Rectal smooth muscle tissue (tissue), 1 donor: ENCODE measurements at regions not wholly inside any gene's neighbourhood (a gene's known extent, or its start where the extent isn't known, plus 50 kb on each side); places are given as distances from the start of the nearest gene placed in this dataset.

Experiments used
- H3K27ac ChIP-seq: one replicate; pipeline ENCODE4 v1.7.0; 2013; ENCODE audit warnings: low read depth, low read length, inconsistent platforms
- H3K27me3 ChIP-seq: one replicate; pipeline ENCODE4 v1.7.0; 2013; ENCODE audit warnings: low read length; ENCODE audit not compliant: control insufficient read depth, insufficient read depth
- H3K36me3 ChIP-seq: one replicate; pipeline ENCODE4 v1.7.0; 2013; ENCODE audit warnings: low read length; ENCODE audit not compliant: control insufficient read depth, insufficient read depth
- H3K4me1 ChIP-seq: one replicate; pipeline ENCODE4 v1.7.0; 2013; ENCODE audit warnings: low read length; ENCODE audit not compliant: control insufficient read depth, insufficient read depth
- H3K4me3 ChIP-seq: one replicate; pipeline ENCODE4 v1.7.0; 2013; ENCODE audit warnings: low read length
- H3K9ac ChIP-seq: one replicate; pipeline ENCODE4 v1.7.0; 2013; ENCODE audit warnings: low read length

DNA sequence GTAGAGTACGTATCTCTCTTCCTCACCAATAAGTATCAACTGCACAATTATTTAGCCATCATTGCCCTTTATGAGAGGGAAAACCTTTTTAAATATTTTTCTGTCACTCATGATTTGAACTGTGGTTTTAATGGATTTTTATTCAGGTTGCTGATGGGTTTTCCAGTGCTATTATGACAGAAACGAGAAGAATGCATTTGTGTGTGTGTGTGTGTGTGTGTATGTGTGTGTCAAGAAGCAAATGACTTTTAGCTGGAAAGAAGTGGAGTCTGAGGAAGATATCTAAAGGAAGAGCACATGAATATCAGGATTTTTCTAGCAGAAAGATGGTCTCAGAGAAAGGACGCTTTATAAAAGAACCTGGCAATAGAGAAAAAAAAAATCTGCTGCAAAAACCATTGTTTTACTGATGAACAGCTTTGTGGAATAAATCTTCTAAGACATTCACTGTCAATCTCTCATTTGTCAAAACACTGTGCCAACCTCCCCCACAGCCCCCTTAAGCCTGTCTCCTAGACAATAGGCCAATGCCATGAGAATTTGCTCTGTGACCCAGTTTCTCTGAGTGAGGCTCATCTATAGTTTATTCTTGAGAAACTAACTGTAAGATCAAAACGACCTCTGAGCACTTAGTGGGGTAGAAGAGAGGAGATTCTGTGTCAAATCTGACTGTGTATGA, 417.7 kb downstream of the FLRT2 start:
- Histone ChIP-seq H3K9ac (no peak overlapping the region), H3K27me3 (no peaks in the 10 kb centered on the region), H3K36me3 (no peaks in the 10 kb centered on the region), H3K4me1 (no peaks in the 10 kb centered on the region), H3K27ac (no peak overlapping the region), H3K4me3 (no peak overlapping the region)

DNA sequence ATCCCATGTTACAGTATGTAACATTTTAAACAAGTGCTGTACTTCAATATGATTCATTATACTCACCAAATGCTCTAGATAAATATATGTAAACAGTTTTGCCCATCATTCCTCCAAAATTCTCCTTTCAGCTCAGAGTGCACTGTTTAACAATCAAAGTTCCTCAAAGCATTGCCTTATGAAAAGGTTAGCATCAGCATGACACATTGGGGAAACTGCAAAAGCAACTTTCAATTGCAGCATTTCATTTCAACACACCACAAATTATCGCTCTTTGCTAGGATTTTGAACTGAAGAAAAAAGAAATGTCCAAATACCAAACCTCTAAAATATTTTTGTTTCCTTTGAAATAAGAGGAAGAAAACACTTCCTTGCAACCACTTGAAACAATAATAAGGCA, 413.2 kb downstream of the FLRT2 start:
- H3K4me1 ChIP-seq: no peaks in the 10 kb centered on the region
- no peak overlapping the region for H3K4me3 ChIP-seq
- H3K27me3 ChIP-seq: no peaks in the 10 kb centered on the region
- no peak overlapping the region for H3K27ac ChIP-seq
- H3K9ac ChIP-seq: no peak overlapping the region
- no peaks in the 10 kb centered on the region for H3K36me3 ChIP-seq

DNA sequence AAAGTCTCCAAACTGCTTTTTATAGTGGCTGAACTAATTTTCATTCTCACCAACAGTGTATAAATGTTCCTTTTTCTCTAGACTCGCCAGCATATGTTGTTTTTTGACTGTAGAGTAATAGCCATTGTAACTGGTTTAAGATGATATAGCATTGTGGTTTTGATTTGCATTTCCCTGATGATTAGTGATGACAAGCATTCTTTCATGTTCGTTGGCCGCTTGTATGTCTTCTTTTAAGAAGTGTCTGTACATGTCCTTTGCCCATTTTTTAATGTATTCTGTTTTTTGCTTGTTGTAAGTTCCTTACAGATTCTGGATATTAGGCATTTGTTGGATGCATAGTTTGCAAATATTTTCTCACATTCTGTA, 404.9 kb downstream of the FLRT2 start:
- Histone ChIP-seq H3K4me3 (peak overlapping the region; percentile 54), H3K27ac (no peak overlapping the region), H3K36me3 (no peaks in the 10 kb centered on the region), H3K9ac (no peak overlapping the region), H3K27me3 (no peaks in the 10 kb centered on the region), H3K4me1 (no peaks in the 10 kb centered on the region)

DNA sequence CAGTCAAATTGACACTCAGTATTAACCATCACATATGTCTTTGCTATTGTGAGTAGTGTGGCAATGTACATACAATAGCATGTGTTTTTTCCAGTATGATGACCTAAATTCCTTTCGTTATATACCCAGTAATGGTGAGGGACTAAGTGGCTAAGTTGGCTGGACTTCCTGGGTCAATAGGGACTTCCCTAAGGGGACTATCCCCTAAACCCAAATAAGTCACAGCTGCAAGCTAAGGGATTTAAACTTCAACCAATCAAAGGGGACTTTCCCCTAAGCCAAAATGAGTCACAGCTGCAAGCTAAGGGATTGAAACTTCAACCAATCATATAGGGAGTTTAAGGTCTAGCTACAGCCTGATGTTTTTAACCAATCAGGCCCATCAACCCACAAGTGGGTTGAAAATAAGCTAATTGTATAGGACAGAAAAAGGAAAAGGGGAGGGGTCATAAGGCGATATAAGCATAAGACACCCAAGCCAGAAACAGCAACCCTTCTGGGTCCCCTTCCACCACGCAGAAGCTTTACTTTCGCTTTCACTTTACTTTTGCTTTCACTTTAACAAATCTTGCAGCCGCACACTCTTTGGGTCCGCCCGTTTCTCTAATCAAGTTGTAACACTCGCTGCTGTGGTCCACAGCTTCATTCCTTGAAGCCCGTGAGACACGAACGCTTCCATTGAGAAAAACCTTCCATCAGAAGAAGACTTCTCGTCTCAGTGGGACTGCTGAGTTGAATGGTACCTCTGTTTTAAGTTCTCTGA, 404.4 kb downstream of the FLRT2 start:
- Histone ChIP-seq H3K4me3 (peak overlapping the region; percentile 54), H3K9ac (no peak overlapping the region), H3K36me3 (no peaks in the 10 kb centered on the region), H3K27me3 (no peaks in the 10 kb centered on the region), H3K27ac (no peak overlapping the region), H3K4me1 (no peaks in the 10 kb centered on the region)

DNA sequence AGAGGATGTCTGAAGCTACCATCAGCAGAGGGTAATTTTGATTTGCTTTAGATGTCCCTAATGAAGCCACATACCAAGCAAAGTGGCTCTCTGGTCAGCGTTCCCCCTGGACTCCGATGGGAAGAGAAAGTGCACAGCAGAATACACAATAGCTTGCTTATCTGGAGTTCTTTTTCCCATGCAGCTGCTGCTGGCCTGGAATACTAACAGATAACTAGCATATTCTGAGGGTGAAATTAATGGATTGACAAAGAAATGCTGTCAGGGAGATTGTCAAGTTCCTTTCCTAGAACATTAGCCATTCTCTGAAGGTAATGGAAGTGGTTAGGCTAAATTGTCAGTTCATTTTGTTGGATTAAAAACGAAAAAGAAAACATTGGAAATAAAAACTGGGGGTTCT, 391.3 kb downstream of the FLRT2 start:
- Histone ChIP-seq H3K4me1 (no peaks in the 10 kb centered on the region), H3K27me3 (no peaks in the 10 kb centered on the region), H3K9ac (no peak overlapping the region), H3K36me3 (no peaks in the 10 kb centered on the region), H3K27ac (no peak overlapping the region), H3K4me3 (no peak overlapping the region)

DNA sequence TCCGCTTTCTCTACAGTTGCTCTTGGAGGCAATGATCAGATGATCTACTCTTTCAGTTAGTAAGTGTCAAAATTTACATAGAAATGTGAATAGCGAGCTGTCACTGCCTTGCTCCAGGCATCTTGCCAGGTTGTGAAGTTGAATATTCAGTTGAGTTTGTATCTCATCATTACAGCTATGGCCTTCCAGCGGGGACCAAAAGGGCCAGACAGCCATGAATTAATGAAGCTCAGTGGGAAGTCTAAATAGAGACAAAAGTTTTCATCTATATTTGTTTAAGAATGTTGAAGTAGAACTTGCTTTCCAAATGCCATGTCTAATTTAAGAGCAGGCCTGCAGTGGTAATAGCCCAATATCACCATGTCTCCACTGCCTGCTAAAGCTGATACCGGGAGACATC, 387.8 kb downstream of the FLRT2 start:
- H3K27me3 ChIP-seq: no peaks in the 10 kb centered on the region
- H3K27ac ChIP-seq: no peak overlapping the region
- H3K9ac ChIP-seq: no peak overlapping the region
- no peaks in the 10 kb centered on the region for H3K4me1 ChIP-seq
- no peak overlapping the region for H3K4me3 ChIP-seq
- no peaks in the 10 kb centered on the region for H3K36me3 ChIP-seq

DNA sequence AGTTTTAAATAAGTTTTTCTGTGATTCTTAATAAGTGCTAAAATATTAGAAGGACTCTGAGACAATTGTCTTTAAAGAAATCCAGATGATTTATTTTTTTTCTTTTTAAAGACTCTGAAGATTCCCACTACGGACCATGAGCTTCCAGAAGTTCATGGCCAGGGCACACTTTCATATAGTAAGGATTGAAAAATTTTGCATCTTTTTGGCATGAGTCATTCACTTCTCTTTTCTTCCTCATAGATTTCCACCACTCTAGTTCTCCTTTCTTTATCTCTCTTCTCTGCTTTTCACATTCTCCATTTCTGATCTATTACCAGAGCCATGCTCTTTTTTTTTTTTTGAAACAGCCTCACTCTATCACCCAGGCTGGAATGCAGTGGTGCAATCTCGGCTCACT, 385.8 kb downstream of the FLRT2 start:
- no peaks in the 10 kb centered on the region for H3K4me1 ChIP-seq
- H3K36me3 ChIP-seq: no peaks in the 10 kb centered on the region
- H3K27me3 ChIP-seq: no peaks in the 10 kb centered on the region
- H3K4me3 ChIP-seq: no peak overlapping the region
- H3K27ac ChIP-seq: no peak overlapping the region
- H3K9ac ChIP-seq: no peak overlapping the region

DNA sequence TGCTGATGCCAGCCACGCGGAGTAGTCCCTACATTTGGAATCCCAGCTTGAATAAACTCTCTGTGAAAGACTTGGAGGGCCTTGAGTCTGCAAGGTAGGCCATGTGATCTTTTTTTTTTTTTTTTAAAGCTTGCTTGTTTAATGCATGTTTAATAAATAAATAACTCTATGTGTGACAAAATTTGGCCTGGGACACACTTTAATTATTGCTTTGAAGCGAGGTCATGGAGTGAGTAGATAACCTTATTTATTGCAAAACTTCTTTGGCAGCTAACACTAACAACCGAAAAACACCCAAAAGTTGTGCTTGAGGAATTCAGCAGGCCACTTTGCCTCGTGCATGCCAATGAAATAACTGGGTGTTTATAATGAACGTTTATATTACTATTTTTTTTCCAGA, 382.2 kb downstream of the FLRT2 start:
- H3K9ac ChIP-seq: no peak overlapping the region
- no peaks in the 10 kb centered on the region for H3K27me3 ChIP-seq
- no peak overlapping the region for H3K4me3 ChIP-seq
- H3K36me3 ChIP-seq: no peaks in the 10 kb centered on the region
- H3K27ac ChIP-seq: no peak overlapping the region
- H3K4me1 ChIP-seq: no peaks in the 10 kb centered on the region

DNA sequence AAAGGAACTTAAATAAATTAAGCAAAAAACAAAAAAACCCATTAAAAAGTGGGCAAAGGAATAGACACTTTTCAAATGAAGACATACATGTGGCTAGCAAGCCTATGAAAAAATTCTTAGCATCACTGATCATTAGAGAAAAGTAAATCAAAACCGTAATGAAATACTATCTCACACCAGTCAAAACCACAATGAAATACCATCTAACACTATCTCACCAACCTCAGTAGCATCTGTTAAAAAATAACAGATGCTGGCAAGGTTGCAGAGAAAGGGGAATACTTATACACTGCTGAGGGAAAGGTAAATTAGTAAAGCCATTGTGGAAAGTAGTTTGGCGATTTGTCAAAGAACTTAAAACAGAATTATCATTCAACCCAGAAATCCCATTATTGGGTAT, 381.1 kb downstream of the FLRT2 start:
- Histone ChIP-seq H3K9ac (no peak overlapping the region), H3K36me3 (no peaks in the 10 kb centered on the region), H3K4me3 (no peak overlapping the region), H3K4me1 (no peaks in the 10 kb centered on the region), H3K27me3 (no peaks in the 10 kb centered on the region), H3K27ac (no peak overlapping the region)

DNA sequence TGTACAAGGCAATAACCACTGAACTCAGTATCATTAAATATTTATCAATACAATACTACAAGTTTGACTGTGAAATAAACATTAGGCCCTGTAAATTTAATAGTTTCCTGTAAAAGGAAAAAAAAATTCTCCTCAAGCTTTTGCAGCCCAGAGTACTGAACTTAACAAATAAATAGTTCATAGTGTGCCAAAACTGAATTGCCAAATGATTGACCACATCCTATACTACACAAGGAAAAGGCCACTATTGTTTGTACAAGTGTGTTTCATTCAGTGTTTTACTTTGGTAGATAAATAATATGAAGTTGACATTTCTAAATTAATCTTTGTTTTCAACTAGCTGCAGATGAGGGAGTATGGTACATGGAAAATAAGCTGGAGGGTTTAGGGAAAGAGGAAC, 379.6 kb downstream of the FLRT2 start:
- Histone ChIP-seq H3K27ac (no peak overlapping the region), H3K9ac (no peak overlapping the region), H3K4me1 (no peaks in the 10 kb centered on the region), H3K4me3 (no peak overlapping the region), H3K27me3 (no peaks in the 10 kb centered on the region), H3K36me3 (no peaks in the 10 kb centered on the region)

DNA sequence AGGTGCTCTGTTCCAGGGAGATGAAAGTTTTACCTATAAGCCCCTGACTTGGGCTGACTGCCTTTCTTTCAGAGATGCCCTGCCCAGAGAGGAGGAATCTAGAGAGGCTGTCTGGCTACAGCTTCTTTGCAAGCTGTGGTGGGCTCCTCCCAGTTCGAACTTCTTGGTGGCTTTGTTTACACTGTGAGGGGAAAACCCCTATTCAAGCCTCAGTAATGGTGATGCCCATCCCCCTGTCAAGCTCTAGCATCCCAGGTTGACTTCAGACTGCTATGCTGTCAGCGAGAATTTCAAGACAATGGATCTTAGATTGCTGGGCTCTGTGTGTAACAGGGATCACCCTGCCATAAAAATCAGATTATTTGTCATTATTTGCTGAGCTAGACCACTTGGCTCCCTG, 377.6 kb downstream of the FLRT2 start:
- no peak overlapping the region for H3K27ac ChIP-seq

DNA sequence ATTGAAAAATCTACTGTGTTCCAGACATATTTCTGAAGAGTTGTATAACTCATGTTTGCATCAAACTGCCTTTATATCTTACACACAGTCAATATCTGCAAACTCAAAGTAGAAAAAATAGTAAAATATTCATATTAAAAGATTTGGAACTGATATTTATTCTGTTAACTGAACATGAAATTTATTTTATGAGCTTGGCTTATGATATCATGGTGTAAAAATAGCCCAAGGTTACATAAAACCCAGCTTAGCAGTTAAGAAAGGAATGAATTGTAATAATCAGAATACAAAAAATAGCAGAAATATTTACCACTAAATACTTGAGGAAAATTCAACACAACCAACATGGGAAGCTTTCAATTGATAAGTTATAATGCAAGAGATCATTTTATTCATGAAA, 367.9 kb downstream of the FLRT2 start:
- H3K4me1 ChIP-seq: no peaks in the 10 kb centered on the region
- no peak overlapping the region for H3K4me3 ChIP-seq
- H3K36me3 ChIP-seq: no peaks in the 10 kb centered on the region
- no peak overlapping the region for H3K9ac ChIP-seq
- no peak overlapping the region for H3K27ac ChIP-seq
- no peaks in the 10 kb centered on the region for H3K27me3 ChIP-seq

More for the DNA sequence above, 377.6 kb downstream of the FLRT2 start:
- Histone ChIP-seq H3K36me3 (no peaks in the 10 kb centered on the region), H3K9ac (no peak overlapping the region), H3K27me3 (no peaks in the 10 kb centered on the region), H3K4me1 (no peaks in the 10 kb centered on the region), H3K4me3 (no peak overlapping the region)

DNA sequence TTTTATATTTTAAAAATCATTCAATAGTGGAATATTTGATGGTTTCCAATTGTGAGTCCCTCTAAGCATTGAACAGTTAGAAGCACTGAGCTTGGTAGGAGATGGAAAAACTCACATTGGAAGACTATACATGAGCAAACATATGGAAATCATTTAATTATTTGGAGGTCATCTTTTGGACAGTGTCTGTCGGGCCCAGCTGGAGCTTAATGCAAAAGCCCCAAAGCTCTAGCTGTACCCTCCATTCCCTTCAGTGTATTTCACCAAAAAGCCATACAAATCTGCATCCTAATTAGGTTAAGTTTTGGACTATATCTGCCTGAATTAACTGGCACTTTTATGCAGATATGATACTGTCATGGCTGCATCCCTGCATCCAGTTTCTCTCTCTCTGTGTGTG, 365.7 kb downstream of the FLRT2 start:
- no peak overlapping the region for H3K27ac ChIP-seq
- no peak overlapping the region for H3K9ac ChIP-seq
- H3K4me1 ChIP-seq: no peaks in the 10 kb centered on the region
- no peaks in the 10 kb centered on the region for H3K27me3 ChIP-seq
- no peaks in the 10 kb centered on the region for H3K36me3 ChIP-seq
- H3K4me3 ChIP-seq: no peak overlapping the region
